NCI-H2107 (cell line): ENCODE measurements at regions not wholly inside any gene's neighbourhood (a gene's known extent, or its start where the extent isn't known, plus 50 kb on each side); places are given as distances from the start of the nearest gene placed in this dataset.
"Not testable (repeated sequence)": the region's sequence is repeated elsewhere in the genome, so short reads cannot be mapped to it uniquely, and the experiment has no call there.

Source experiments
- DNase-seq: peaks from one replicate; lab custom pipeline; 2025; lab: John Stamatoyannopoulos, UW

GRCh38 chr1:65020774-65021173 lies 54.4 kb upstream of the JAK1 start:
- DNase-seq: no peak

- no peak for DNase-seq
Measured at GRCh38 chr1:65021795-65022194, 55.4 kb upstream of the JAK1 start.

GRCh38 chr1:65022216-65022615 lies 55.9 kb upstream of the JAK1 start:
- no peak for DNase-seq

GRCh38 chr1:65025794-65026193 lies 59.4 kb upstream of the JAK1 start:
- DNase-seq: no peak

- no peak for DNase-seq
Measured at GRCh38 chr1:65026235-65026634, 59.9 kb upstream of the JAK1 start.

- DNase-seq: no peak
Measured at GRCh38 chr1:65027666-65028358, 61.5 kb upstream of the JAK1 start.

GRCh38 chr1:65029434-65029833 lies 63.1 kb upstream of the JAK1 start:
- DNase-seq: not testable (repeated sequence)

GRCh38 chr1:65034879-65035278 lies 68.5 kb upstream of the JAK1 start:
- DNase-seq: not testable (repeated sequence)

- no peak for DNase-seq
Measured at GRCh38 chr1:65036570-65037051, 70.3 kb upstream of the JAK1 start.

GRCh38 chr1:65039066-65039465 lies 72.7 kb upstream of the JAK1 start:
- no peak for DNase-seq

- no peak for DNase-seq
Measured at GRCh38 chr1:65039508-65039907, 73.2 kb upstream of the JAK1 start.

GRCh38 chr1:65042467-65042866 lies 76.1 kb upstream of the JAK1 start:
- no peak for DNase-seq

GRCh38 chr1:65044411-65044810 lies 78.1 kb upstream of the JAK1 start:
- DNase-seq: no peak

- DNase-seq: no peak
Measured at GRCh38 chr1:65045022-65045817, 78.9 kb upstream of the JAK1 start.

GRCh38 chr1:65048335-65048734 lies 82.0 kb upstream of the JAK1 start:
- DNase-seq: no peak

GRCh38 chr1:65049941-65050713 lies 83.8 kb upstream of the JAK1 start:
- DNase-seq: no peak

GRCh38 chr1:65050735-65051134 lies 84.4 kb upstream of the JAK1 start:
- DNase-seq: no peak

GRCh38 chr1:65054481-65054880 lies 88.1 kb upstream of the JAK1 start:
- no peak for DNase-seq

GRCh38 chr1:65055747-65056146 lies 89.4 kb upstream of the JAK1 start:
- no peak for DNase-seq

- DNase-seq: no peak
Measured at GRCh38 chr1:65056234-65056633, 89.9 kb upstream of the JAK1 start.

GRCh38 chr1:65056866-65057265 lies 90.5 kb upstream of the JAK1 start:
- DNase-seq: no peak

- no peak for DNase-seq
Measured at GRCh38 chr1:65059930-65060538, 88.0 kb upstream of the AK4 start.
